ENCODE measurements at regions not wholly inside any gene's neighbourhood (a gene's known extent, or its start where the extent isn't known, plus 50 kb on each side); places are given as distances from the start of the nearest gene placed in this dataset.

DNA sequence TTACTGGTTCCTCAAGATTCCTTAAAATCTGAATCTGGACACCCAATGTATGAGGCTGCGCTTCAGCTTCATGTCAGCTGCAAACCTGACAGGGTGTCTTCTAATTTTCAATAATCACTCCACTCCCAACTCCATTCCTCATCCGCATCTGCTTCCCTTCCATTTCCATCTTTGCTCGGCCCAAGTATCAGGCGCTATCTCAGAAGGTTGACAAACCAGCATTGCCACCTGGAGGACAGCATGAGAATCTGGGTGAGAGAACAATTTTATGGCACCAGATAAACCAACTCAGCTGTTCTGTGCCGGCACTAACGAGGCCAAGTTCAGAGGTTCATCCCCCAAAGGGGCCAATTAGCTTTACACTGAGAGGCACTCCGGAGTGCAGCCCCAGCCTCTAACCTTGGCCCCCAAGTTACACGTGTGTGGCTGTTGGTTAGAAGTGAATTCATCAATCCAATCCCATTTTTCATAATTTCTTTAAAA, 79.1 kb upstream of the LMO2 start:
- H3K9ac ChIP-seq: no peak overlapping the region
- no peaks in the 10 kb centered on the region for H3K27me3 ChIP-seq (ENCODE audit: control insufficient read depth, insufficient read depth, low read length)
- H3K4me2 ChIP-seq (ENCODE audit: low read length): no peak overlapping the region
- H3K4me1 ChIP-seq: no peaks in the 10 kb centered on the region
- no peaks in the 10 kb centered on the region for H3K9me3 ChIP-seq (ENCODE audit: control insufficient read depth, low read length)
- no peaks in the 10 kb centered on the region for H3K79me2 ChIP-seq
- H2AFZ ChIP-seq: no peak overlapping the region
- H3K27ac ChIP-seq: no peak overlapping the region
- no peaks in the 10 kb centered on the region for H3K36me3 ChIP-seq (ENCODE audit: control insufficient read depth, insufficient read depth, low read length)
- H3K4me3 ChIP-seq (ENCODE audit: low read depth, low read length): no peak overlapping the region
- TF ChIP-seq, protein P1, sequence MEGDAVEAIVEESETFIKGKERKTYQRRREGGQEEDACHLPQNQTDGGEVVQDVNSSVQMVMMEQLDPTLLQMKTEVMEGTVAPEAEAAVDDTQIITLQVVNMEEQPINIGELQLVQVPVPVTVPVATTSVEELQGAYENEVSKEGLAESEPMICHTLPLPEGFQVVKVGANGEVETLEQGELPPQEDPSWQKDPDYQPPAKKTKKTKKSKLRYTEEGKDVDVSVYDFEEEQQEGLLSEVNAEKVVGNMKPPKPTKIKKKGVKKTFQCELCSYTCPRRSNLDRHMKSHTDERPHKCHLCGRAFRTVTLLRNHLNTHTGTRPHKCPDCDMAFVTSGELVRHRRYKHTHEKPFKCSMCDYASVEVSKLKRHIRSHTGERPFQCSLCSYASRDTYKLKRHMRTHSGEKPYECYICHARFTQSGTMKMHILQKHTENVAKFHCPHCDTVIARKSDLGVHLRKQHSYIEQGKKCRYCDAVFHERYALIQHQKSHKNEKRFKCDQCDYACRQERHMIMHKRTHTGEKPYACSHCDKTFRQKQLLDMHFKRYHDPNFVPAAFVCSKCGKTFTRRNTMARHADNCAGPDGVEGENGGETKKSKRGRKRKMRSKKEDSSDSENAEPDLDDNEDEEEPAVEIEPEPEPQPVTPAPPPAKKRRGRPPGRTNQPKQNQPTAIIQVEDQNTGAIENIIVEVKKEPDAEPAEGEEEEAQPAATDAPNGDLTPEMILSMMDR (IDR thresholded peaks at IDR 0.05): peak; percentile 48

DNA sequence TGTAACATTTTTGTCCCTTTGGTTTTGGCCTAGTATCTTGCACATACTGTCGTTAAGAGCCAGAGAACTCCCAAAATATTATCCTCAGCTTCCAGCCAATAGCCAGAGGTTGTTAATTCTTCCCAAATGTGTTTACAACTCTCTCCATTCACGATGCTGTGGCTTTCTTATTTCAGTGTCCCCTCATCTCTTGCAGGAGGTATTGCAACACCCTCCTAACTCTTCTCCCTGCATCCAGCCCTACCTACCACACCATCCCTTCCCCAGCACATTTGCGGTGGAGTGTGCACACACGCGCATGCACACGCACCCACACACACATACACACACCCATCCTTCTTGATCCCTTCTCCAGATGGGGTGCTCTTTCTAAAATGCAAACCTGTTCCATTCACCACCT, 75.6 kb upstream of the LMO2 start:
- Histone ChIP-seq H3K27ac (no peak overlapping the region), H3K9me3 (ENCODE audit: control insufficient read depth, low read length) (no peaks in the 10 kb centered on the region), H3K9ac (no peak overlapping the region), H3K4me1 (no peaks in the 10 kb centered on the region), H3K4me3 (ENCODE audit: low read depth, low read length) (no peak overlapping the region), H3K79me2 (no peaks in the 10 kb centered on the region), H3K4me2 (ENCODE audit: low read length) (no peak overlapping the region), H3K27me3 (ENCODE audit: control insufficient read depth, insufficient read depth, low read length) (no peaks in the 10 kb centered on the region), H2AFZ (no peak overlapping the region), H3K36me3 (ENCODE audit: control insufficient read depth, insufficient read depth, low read length) (no peaks in the 10 kb centered on the region)
- TF ChIP-seq, protein P1 (IDR thresholded peaks at IDR 0.05): no peak

DNA sequence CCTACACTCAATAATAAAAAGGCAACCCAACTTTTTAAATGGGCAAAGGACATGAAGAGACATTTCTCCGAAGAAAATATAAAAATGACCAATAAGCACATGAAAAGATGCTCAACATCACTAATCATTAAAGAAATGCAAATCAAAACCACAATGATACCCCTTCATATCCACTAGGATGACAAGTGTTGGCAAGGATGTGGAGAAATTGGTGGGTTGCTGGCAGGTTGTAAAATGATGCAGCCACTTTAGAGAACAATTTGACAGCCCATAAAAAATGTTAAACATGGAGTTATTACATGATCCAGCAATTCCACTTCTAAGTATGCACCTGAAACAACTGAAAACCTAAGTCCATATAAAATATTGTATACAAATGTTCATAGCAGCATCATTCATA, 73.2 kb upstream of the LMO2 start:
- Histone ChIP-seq H3K9me3 (ENCODE audit: control insufficient read depth, low read length) (no peaks in the 10 kb centered on the region), H3K4me2 (ENCODE audit: low read length) (no peak overlapping the region), H3K79me2 (no peaks in the 10 kb centered on the region), H2AFZ (no peak overlapping the region), H3K4me3 (ENCODE audit: low read depth, low read length) (no peak overlapping the region), H3K4me1 (no peaks in the 10 kb centered on the region), H3K9ac (no peak overlapping the region), H3K36me3 (ENCODE audit: control insufficient read depth, insufficient read depth, low read length) (no peaks in the 10 kb centered on the region), H3K27ac (no peak overlapping the region), H3K27me3 (ENCODE audit: control insufficient read depth, insufficient read depth, low read length) (no peaks in the 10 kb centered on the region)
- TF ChIP-seq, protein P1 (IDR thresholded peaks at IDR 0.05): no peak

DNA sequence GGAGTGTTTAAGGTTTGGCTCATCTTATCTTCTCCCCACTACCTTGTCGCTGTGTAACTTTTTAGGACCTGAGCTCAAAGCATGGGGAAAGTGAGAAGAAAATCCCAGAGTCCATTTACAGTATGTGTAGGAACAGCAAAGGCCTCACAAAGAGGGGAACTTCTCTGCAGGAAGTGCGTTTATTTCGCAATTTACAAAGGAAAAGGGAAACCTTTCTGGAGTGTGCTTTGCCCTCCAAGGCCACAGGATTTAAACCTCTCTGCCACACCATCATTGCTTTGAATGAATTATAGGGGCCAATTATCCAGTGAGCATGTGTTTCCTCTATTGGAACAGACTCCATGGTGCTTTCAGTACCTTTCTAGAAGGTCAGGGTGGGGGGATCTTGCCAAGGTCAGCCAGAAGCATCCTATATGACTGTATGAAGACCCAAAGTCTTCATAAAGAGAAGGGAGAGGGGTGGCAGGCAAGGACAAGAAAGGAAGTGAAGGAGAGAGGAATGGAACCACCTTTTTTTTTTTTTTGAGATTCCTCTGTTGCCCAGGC, 68.1 kb upstream of the LMO2 start:
- TF ChIP-seq, protein P1 (IDR thresholded peaks at IDR 0.05): no peak
- H3K27me3 ChIP-seq (ENCODE audit: control insufficient read depth, insufficient read depth, low read length): no peaks in the 10 kb centered on the region
- H3K4me2 ChIP-seq (ENCODE audit: low read length): no peak overlapping the region
- H3K4me3 ChIP-seq (ENCODE audit: low read depth, low read length): no peak overlapping the region
- H3K9me3 ChIP-seq (ENCODE audit: control insufficient read depth, low read length): no peaks in the 10 kb centered on the region
- H3K4me1 ChIP-seq: no peaks in the 10 kb centered on the region
- no peaks in the 10 kb centered on the region for H3K36me3 ChIP-seq (ENCODE audit: control insufficient read depth, insufficient read depth, low read length)
- H3K27ac ChIP-seq: no peak overlapping the region
- H2AFZ ChIP-seq: no peak overlapping the region
- H3K79me2 ChIP-seq: no peaks in the 10 kb centered on the region
- no peak overlapping the region for H3K9ac ChIP-seq

DNA sequence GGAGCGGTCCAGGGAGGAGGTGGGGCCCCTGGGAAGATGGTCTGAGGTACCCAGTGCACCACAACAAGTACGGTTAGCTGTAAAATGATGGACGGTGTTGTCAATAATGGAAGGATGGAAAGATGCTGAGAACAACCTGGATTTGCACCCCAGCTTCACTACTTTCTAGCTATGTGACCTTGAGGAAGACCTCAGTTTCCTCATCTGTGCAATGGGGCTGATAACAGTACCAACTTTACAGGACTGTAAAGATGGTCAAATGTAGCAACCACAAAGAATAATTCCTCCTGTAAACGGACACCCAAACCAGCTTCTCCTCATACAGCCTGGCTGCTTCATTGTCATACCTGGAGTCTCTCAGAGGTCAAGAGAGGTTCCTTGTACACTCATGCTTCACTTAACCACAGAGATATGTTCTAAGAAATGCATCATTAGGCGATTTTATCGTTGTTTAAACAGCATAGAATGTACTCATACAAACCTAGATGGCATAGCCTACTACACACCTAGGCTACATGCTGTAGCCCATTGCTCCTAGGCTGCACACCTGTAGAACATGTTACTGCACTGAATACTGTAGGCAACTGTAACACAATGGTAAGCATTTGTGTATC, 65.5 kb upstream of the LMO2 start:
- no peak overlapping the region for H3K27ac ChIP-seq
- H2AFZ ChIP-seq: no peak overlapping the region
- no peaks in the 10 kb centered on the region for H3K9me3 ChIP-seq (ENCODE audit: control insufficient read depth, low read length)
- H3K4me1 ChIP-seq: no peaks in the 10 kb centered on the region
- no peak overlapping the region for H3K4me2 ChIP-seq (ENCODE audit: low read length)
- TF ChIP-seq, protein P1 (IDR thresholded peaks at IDR 0.05): no peak
- H3K36me3 ChIP-seq (ENCODE audit: control insufficient read depth, insufficient read depth, low read length): no peaks in the 10 kb centered on the region
- no peak overlapping the region for H3K4me3 ChIP-seq (ENCODE audit: low read depth, low read length)
- H3K27me3 ChIP-seq (ENCODE audit: control insufficient read depth, insufficient read depth, low read length): no peaks in the 10 kb centered on the region
- H3K9ac ChIP-seq: no peak overlapping the region
- H3K79me2 ChIP-seq: no peaks in the 10 kb centered on the region

Measured in parathyroid adenoma (tissue), 2 donors.